HG03354 (cell line): ENCODE measurements at regions not wholly inside any gene's neighbourhood (a gene's known extent, or its start where the extent isn't known, plus 50 kb on each side); places are given as distances from the start of the nearest gene placed in this dataset.
"Not testable (repeated sequence)": the region's sequence is repeated elsewhere in the genome, so short reads cannot be mapped to it uniquely, and the experiment has no call there.

Experiments used
- ATAC-seq: cut with Tn5 transposase; IDR thresholded peaks from one replicate; pipeline ENCODE4 v1.9.1; 2021; ENCODE audit warnings: mild to moderate bottlenecking; ENCODE audit not compliant: unreplicated experiment, poor library complexity, severe bottlenecking

GRCh38 chr11:116065986-116066385, 561.8 kb upstream of the CADM1 start:
- ATAC-seq: peak; percentile 65

GRCh38 chr11:116065191-116065895, 561.1 kb upstream of the CADM1 start:
- no peak for ATAC-seq

- no peak for ATAC-seq
Measured at GRCh38 chr11:116062490-116063171, 558.4 kb upstream of the CADM1 start.

GRCh38 chr11:116062129-116062489, 557.9 kb upstream of the CADM1 start:
- no peak for ATAC-seq

GRCh38 chr11:116061322-116061721, 557.1 kb upstream of the CADM1 start:
- ATAC-seq: no peak

- ATAC-seq: no peak
Measured at GRCh38 chr11:116059919-116060318, 555.7 kb upstream of the CADM1 start.

- ATAC-seq: no peak
Measured at GRCh38 chr11:116057000-116057399, 552.8 kb upstream of the CADM1 start.

- ATAC-seq: no peak
Measured at GRCh38 chr11:116055064-116055463, 550.8 kb upstream of the CADM1 start.

- no peak for ATAC-seq
Measured at GRCh38 chr11:116053548-116053919, 549.3 kb upstream of the CADM1 start.

GRCh38 chr11:116052603-116053547, 548.7 kb upstream of the CADM1 start:
- ATAC-seq: no peak

- no peak for ATAC-seq
Measured at GRCh38 chr11:116051494-116051893, 547.3 kb upstream of the CADM1 start.

GRCh38 chr11:116049383-116049782, 545.2 kb upstream of the CADM1 start:
- ATAC-seq: no peak

- ATAC-seq: no peak
Measured at GRCh38 chr11:116046127-116046526, 541.9 kb upstream of the CADM1 start.

- no peak for ATAC-seq
Measured at GRCh38 chr11:116044941-116045340, 540.7 kb upstream of the CADM1 start.

GRCh38 chr11:116044520-116044919, 540.3 kb upstream of the CADM1 start:
- ATAC-seq: no peak

- ATAC-seq: no peak
Measured at GRCh38 chr11:116043857-116044256, 539.6 kb upstream of the CADM1 start.

GRCh38 chr11:116043059-116043458, 538.8 kb upstream of the CADM1 start:
- ATAC-seq: not testable (repeated sequence)

GRCh38 chr11:116042146-116042545, 537.9 kb upstream of the CADM1 start:
- no peak for ATAC-seq

- ATAC-seq: no peak
Measured at GRCh38 chr11:116037861-116038260, 533.6 kb upstream of the CADM1 start.

GRCh38 chr11:116035977-116036376, 531.8 kb upstream of the CADM1 start:
- no peak for ATAC-seq
